22Rv1 (cell line): ENCODE measurements at regions not wholly inside any gene's neighbourhood (a gene's known extent, or its start where the extent isn't known, plus 50 kb on each side); places are given as distances from the start of the nearest gene placed in this dataset.

ENCODE experiments used
- H3K27ac ChIP-seq: fragments of 450-650 bp; 2 replicates; pipeline ENCODE4 v1.5.1; 2017
- CTCF ChIP-seq: fragments of 450-650 bp; IDR thresholded peaks from 2 replicates; pipeline ENCODE4 v1.5.1; 2017; ENCODE audit warnings: mild to moderate bottlenecking
- ZFX ChIP-seq: fragments of 450-650 bp; IDR thresholded peaks from 2 replicates; pipeline ENCODE4 v1.6.1; 2017; ENCODE audit warnings: antibody characterized with exemption, borderline replicate concordance

DNA sequence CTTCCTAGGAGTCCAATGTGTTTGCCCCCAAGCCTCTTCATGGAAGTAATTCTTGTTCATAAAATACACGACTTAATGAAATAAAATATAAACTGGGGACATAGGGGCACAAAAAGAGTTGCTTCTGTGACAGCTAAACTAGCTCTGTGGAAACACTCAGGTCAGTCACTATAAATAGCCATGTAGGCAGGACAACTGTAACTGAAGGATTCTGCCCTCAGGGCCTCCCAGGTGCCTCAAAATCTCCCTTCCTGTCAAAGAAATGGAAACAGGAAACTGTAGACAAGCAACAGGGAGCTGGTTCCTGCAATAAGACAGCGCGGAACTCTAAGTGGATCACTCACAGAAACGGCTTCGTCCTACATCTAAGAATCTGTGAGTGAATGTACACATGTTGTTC is 178.1 kb upstream of the ZFHX3 start:
- H3K27ac ChIP-seq, result no peak overlapping the region

DNA sequence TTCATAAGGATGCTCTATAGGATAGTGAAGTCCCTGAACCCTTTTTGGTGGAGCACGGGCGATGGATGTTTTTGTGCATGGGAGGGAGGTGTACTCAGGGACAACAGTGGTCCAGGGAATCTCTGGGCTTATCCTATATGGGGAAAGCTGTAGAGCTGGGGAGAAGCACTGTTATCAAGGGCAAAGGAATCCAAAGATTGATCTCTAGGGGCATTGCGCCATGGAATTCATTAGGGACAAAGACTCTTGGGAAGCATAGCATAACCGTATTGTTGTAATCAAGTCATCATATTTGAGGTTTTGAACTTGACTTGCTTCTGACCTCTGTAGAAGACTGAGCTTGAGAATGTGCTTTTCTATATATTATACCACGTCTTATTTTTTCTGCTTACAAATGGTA is 172.9 kb upstream of the ZFHX3 start:
- TF ChIP-seq ZFX, result no peak
- TF ChIP-seq CTCF, result no peak
- H3K27ac ChIP-seq, result no peak overlapping the region

More for the DNA sequence above, 178.1 kb upstream of the ZFHX3 start:
- TF ChIP-seq ZFX (no peak), CTCF (no peak)

GRCh38 chr16:73219176-73219575 is 171.2 kb upstream of the ZFHX3 start:
- TF ChIP-seq CTCF, result no peak
- no peak for TF ChIP-seq ZFX

DNA sequence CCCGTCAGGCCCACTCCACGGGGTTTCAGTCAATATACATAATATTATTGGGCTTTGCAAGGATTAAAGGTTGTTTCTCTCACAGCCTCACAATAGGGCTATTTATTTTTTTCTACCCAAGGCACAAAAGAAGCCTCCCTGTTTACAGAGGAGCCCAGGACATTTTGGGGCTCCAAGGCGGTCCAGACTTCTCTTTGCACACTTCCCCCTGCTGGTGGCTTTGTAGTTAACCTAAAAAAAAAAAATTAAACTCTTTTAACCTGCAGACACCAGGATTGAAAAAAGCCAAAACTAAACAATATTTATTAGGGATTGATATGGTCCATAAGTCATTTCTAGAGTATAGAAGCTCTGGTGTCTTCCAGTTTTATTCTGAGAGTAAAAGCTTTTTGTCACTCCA is 169.7 kb upstream of the ZFHX3 start:
- no peak overlapping the region for H3K27ac ChIP-seq
- TF ChIP-seq ZFX (no peak), CTCF (peak; percentile 20; the same call in 1 of the 2 replicates)

More at GRCh38 chr16:73219176-73219575, 171.2 kb upstream of the ZFHX3 start:
- no peak overlapping the region for H3K27ac ChIP-seq

GRCh38 chr16:73216932-73217331 is 169.0 kb upstream of the ZFHX3 start:
- no peak overlapping the region for H3K27ac ChIP-seq
- TF ChIP-seq CTCF (no peak), ZFX (no peak)

GRCh38 chr16:73215678-73216377 is 167.9 kb upstream of the ZFHX3 start:
- no peak overlapping the region for H3K27ac ChIP-seq
- TF ChIP-seq ZFX, result no peak
- no peak for TF ChIP-seq CTCF

- no peak overlapping the region for H3K27ac ChIP-seq
- no peak for TF ChIP-seq CTCF
- TF ChIP-seq ZFX, result no peak
Observed at GRCh38 chr16:73214825-73215677, 167.1 kb upstream of the ZFHX3 start.
